ENCODE measurements at regions not wholly inside any gene's neighbourhood (a gene's known extent, or its start where the extent isn't known, plus 50 kb on each side); places are given as distances from the start of the nearest gene placed in this dataset.

- TF ChIP-seq CTCF (IDR thresholded peaks at IDR 0.05): peak in 4 of 6 experiments; percentile 18 to 60 (median 30)
- no peak for TF ChIP-seq POLR2A (IDR thresholded peaks at IDR 0.05)
Observed at GRCh38 chr2:185291035-185291647, 447.5 kb upstream of the FSIP2 start.

All from esophagus squamous epithelium (tissue), 4 donors.